DND-41 (cell line): ENCODE measurements at regions not wholly inside any gene's neighbourhood (a gene's known extent, or its start where the extent isn't known, plus 50 kb on each side); places are given as distances from the start of the nearest gene placed in this dataset.

Experiments
- CTCF ChIP-seq: IDR thresholded peaks from 2 replicates; pipeline ENCODE4 v1.5.1; 2012; ENCODE audit warnings: borderline replicate concordance, low read length, moderate library complexity, mild to moderate bottlenecking; ENCODE audit not compliant: poor library complexity, severe bottlenecking; ENCODE audit errors: extremely low read depth
- EZH2 ChIP-seq: IDR thresholded peaks from 3 replicates; pipeline ENCODE4 v1.6.1; 2012; ENCODE audit warnings: borderline replicate concordance, low read depth, mild to moderate bottlenecking, moderate library complexity, low read length, inconsistent platforms; ENCODE audit not compliant: severe bottlenecking

GRCh38 chr6:93624408-93624807, 205.0 kb upstream of the EPHA7 start:
- no peak for TF ChIP-seq EZH2
- TF ChIP-seq CTCF, result no peak
